Stomach (tissue), 8 donors: ENCODE measurements at regions not wholly inside any gene's neighbourhood (a gene's known extent, or its start where the extent isn't known, plus 50 kb on each side); places are given as distances from the start of the nearest gene placed in this dataset.

Experiments used
- DNase-seq, 2 donors: peaks; one replicate each; pipeline versions ENCODE4 v3.0.0 to v3.0.0-alpha.2; 2013 to 2019
- H3K27ac ChIP-seq, 5 donors: fragments of 200-600 bp in 4 of 5; sonication (generic) in 4 of 5; one replicate each; pipeline ENCODE4 v1.5.1; 2013 to 2019; ENCODE audit warnings: mild to moderate bottlenecking in 1 of 5, moderate library complexity in 1 of 5
- H3K27me3 ChIP-seq, 3 donors: fragments of 200-600 bp; sonication (generic); one replicate each; pipeline ENCODE4 v1.5.1; 2017 to 2019; ENCODE audit warnings: mixed run types in 1 of 3
- H3K36me3 ChIP-seq, 4 donors: fragments of 200-600 bp; sonication (generic); 1 replicate in 3 of 4; 2 replicates in 1 of 4; pipeline ENCODE4 v1.5.1; 2016 to 2019
- H3K4me1 ChIP-seq, 4 donors: fragments of 200-600 bp; sonication (generic); one replicate each; pipeline ENCODE4 v1.5.1; 2016 to 2019
- H3K4me3 ChIP-seq, 4 donors: fragments of 200-600 bp; sonication (generic) in 3 of 4; one replicate each; pipeline ENCODE4 v1.5.1; 2016 to 2019; ENCODE audit warnings: mild to moderate bottlenecking in 1 of 4
- H3K9me3 ChIP-seq, 4 donors: fragments of 200-600 bp; sonication (generic); one replicate each; pipeline ENCODE4 v1.5.1; 2016 to 2019
- EP300 ChIP-seq: sonication (generic); formaldehyde crosslinking; IDR thresholded peaks from one replicate; pipeline ENCODE4 v1.6.1; 2017; ENCODE audit warnings: antibody characterized with exemption
- POLR2A ChIP-seq, 4 donors: fragments of 450-650 bp; IDR thresholded peaks; one replicate each; pipeline ENCODE4 v1.6.1; 2016; ENCODE audit warnings: antibody characterized with exemption in 4 of 4, control low read depth in 2 of 4, mild to moderate bottlenecking in 1 of 4, moderate library complexity in 1 of 4
- POLR2AphosphoS5 ChIP-seq, 3 donors: sonication (generic); formaldehyde crosslinking; IDR thresholded peaks; one replicate each; pipeline ENCODE4 v1.6.1; 2016; ENCODE audit warnings: antibody characterized with exemption in 3 of 3
- WGBS, 5 donors: extraction: QIAGEN DNeasy Blood & Tissue Kit in 3 of 5; methylation state at CpG; one replicate each; pipeline versions ENCODE4 v1.1.5 to v1.1.7; 2013 to 2018; 5-methylcytosine and 5-hydroxymethylcytosine counted together
- intact Hi-C: fragments of 100-400 bp; cut with DNase I; formaldehyde crosslinking; loops from one replicate; pipeline ENCODE4 v1.15.1; 2023; ENCODE audit warnings: low total_unique reads
- TF ChIP-seq, protein P1 (sequence below), 7 experiments: fragments of 450-650 bp in 4 of 7; fragments of 200-600 bp in 3 of 7; sonication (generic) in 3 of 7; IDR thresholded peaks; one replicate each; pipeline ENCODE4 v1.5.1; 2016 to 2019; ENCODE audit warnings: antibody characterized with exemption in 7 of 7, control low read depth in 2 of 7, mild to moderate bottlenecking in 1 of 7
- donor health status: healthy with polysubstance abuse.
- donor health status: Bipolar disorder and iron deficiency.
- donor health status: healthy.

DNA sequence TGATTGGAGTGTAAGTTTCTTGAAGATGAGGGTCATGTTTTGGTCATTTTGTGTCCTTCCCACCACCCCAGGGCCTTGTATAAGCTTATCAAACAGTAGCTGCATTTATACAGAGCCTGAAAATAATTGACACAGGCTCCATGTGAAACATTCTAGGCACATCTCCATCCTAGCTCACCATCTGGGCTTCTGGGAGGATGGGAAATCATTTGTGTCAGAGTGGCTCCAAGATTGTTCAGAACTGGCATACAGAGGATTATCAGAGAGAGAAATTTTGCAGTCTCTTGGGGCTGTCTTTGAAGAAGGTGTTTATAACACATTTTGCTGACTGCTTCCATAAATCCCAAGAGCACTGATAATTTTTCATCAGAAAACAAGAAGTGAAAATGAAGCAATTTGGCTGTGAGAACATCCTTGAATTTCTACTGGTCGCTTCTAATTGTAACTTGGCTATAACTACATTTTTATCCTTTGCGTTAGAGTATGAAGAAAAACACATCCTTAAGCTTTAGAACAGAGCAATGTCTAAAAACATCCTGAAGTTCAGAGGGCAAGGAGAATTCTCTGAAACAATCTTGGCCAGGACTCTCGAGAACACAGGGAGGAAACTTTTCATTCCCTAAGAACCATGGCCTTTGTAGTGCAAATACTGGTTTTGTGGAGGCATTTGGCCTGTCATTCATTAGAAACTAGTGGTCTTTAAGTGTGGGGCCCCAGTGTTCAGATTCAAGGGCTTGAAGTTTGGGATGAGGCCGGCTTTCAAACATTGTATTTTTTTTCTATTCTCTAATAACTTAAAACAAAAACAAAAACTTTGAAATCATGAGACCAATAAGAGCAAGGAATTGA, 151.1 kb downstream of the DACT1 start:
- intact Hi-C loops = no loop called here
- H3K4me3 ChIP-seq = no peak overlapping the region
- H3K27me3 ChIP-seq = no peaks in the 10 kb centered on the region
- TF ChIP-seq EP300 (no peak), POLR2AphosphoS5 (IDR thresholded peaks at IDR 0.05) (no peak), POLR2A (IDR thresholded peaks at IDR 0.05) (no peak)
- TF ChIP-seq, protein P1, sequence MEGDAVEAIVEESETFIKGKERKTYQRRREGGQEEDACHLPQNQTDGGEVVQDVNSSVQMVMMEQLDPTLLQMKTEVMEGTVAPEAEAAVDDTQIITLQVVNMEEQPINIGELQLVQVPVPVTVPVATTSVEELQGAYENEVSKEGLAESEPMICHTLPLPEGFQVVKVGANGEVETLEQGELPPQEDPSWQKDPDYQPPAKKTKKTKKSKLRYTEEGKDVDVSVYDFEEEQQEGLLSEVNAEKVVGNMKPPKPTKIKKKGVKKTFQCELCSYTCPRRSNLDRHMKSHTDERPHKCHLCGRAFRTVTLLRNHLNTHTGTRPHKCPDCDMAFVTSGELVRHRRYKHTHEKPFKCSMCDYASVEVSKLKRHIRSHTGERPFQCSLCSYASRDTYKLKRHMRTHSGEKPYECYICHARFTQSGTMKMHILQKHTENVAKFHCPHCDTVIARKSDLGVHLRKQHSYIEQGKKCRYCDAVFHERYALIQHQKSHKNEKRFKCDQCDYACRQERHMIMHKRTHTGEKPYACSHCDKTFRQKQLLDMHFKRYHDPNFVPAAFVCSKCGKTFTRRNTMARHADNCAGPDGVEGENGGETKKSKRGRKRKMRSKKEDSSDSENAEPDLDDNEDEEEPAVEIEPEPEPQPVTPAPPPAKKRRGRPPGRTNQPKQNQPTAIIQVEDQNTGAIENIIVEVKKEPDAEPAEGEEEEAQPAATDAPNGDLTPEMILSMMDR (IDR thresholded peaks at IDR 0.05) = no peak
- H3K4me1 ChIP-seq = peaks cover 0 to 4% (median 0%) of the 10 kb centered on the region in 4 donors
- H3K36me3 ChIP-seq = no peaks in the 10 kb centered on the region
- no peaks in the 10 kb centered on the region for H3K9me3 ChIP-seq
- 72 to 82% (median 76%) methylated on average over 4 of the region's 4 CpGs for WGBS, 5 donors
- DNase-seq = no peak
- H3K27ac ChIP-seq = no peak overlapping the region

DNA sequence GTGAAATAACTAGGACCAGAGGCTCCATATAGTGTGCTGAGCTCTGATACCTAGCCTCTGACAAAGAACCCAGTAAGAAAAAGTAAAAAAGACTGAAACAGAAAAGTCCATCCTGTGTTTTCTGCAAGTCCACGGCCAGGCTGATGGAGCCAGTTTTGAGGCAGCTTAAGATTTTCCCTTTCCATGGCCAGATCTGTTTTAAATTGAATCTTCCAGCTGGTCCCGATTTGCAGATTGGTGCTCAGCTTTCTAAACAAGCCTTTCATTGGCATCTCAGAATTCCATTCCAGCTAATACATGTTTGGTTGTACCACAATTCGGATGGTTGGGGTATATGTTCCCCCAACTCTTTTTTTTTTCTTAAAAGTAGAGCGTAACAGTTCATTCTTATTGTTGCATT, 152.0 kb downstream of the DACT1 start:
- TF ChIP-seq, protein P1 (IDR thresholded peaks at IDR 0.05) = no peak
- TF ChIP-seq POLR2AphosphoS5 (IDR thresholded peaks at IDR 0.05) (no peak), POLR2A (IDR thresholded peaks at IDR 0.05) (no peak), EP300 (no peak)
- intact Hi-C loops = no loop called here
- Histone ChIP-seq H3K4me3 (no peak overlapping the region), H3K36me3 (no peaks in the 10 kb centered on the region), H3K4me1 (peaks cover 0 to 4% (median 0%) of the 10 kb centered on the region in 4 donors), H3K9me3 (no peaks in the 10 kb centered on the region), H3K27ac (no peak overlapping the region), H3K27me3 (no peaks in the 10 kb centered on the region)
- 82 to 88% (median 84%) methylated on average over 4 of the region's 4 CpGs for WGBS, 5 donors
- peak in 1 of 2 donors; percentile 29 for DNase-seq

DNA sequence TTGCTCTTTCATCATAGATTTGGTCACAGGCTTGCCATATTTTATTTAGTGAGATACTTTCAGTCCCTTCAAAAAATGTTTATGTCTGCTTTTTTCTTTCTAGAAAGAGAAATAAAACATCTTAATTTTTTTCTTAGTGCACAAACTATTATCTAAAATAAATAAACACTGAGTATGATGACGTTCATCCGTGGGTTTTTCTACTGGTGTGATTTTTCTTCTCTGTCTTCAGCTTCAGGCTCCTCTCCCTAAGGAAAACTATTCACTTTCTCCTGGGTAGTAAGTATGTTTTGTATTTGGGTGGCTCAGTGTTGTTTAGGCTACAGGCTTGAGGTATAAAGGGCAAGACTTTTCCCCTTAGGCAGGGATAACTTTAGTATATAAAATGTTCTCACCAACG, 154.7 kb downstream of the DACT1 start:
- WGBS, 5 donors = 31 to 44% (median 34%) methylated on average over 3 of the region's 3 CpGs
- Histone ChIP-seq H3K9me3 (no peaks in the 10 kb centered on the region), H3K27me3 (no peaks in the 10 kb centered on the region), H3K27ac (peak overlapping the region in 1 of 5 donors; percentile 27), H3K36me3 (no peaks in the 10 kb centered on the region), H3K4me1 (peaks cover 0 to 12% (median 2%) of the 10 kb centered on the region in 4 donors), H3K4me3 (no peak overlapping the region)
- TF ChIP-seq POLR2A (IDR thresholded peaks at IDR 0.05) (no peak), EP300 (no peak), POLR2AphosphoS5 (IDR thresholded peaks at IDR 0.05) (no peak)
- TF ChIP-seq, protein P1 (IDR thresholded peaks at IDR 0.05) = no peak
- intact Hi-C loops = no loop called here
- DNase-seq = no peak

DNA sequence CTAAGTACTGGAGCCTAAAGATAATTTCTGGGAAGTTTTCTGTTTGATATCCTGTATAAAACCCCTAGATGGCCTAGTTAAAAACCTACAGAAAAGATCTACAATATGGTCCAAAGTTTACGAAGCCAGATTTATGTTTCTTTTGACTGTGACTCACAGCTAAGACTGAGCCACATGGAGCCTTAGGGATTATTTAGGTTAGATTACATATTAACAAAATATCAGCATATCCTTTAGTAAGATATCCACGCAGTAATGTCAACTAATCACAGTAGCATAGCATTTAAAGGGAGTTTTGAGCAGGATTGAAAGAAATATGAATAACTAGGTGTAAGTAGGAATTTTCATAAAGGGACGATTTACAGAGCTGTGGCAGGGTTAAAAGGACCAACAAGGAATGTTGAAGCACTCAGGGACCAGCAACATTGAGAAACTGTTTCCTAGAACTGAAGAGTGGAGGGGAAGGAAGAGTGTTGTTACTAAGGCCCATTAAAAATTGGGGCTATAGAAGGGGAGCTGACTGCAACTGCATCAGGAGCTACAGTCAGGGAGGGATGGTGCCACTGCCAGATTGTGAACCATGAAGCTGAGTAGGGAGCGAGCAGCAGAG, 155.5 kb downstream of the DACT1 start:
- peaks cover 0 to 12% (median 2%) of the 10 kb centered on the region in 4 donors for H3K4me1 ChIP-seq
- no peak for DNase-seq
- no peaks in the 10 kb centered on the region for H3K27me3 ChIP-seq
- TF ChIP-seq, protein P1 (IDR thresholded peaks at IDR 0.05) = no peak
- no peak for TF ChIP-seq EP300
- TF ChIP-seq POLR2AphosphoS5 (IDR thresholded peaks at IDR 0.05) = no peak
- no peak for TF ChIP-seq POLR2A (IDR thresholded peaks at IDR 0.05)
- H3K27ac ChIP-seq = peak overlapping the region in 2 of 5 donors; percentile 27 to 29
- intact Hi-C loops = no loop called here
- H3K9me3 ChIP-seq = no peaks in the 10 kb centered on the region
- no peaks in the 10 kb centered on the region for H3K36me3 ChIP-seq
- WGBS, 5 donors = 46 to 65% (median 57%) methylated on average over 4 of the region's 4 CpGs
- no peak overlapping the region for H3K4me3 ChIP-seq
